GM12865 (cell line): ENCODE measurements at regions not wholly inside any gene's neighbourhood (a gene's known extent, or its start where the extent isn't known, plus 50 kb on each side); places are given as distances from the start of the nearest gene placed in this dataset.

ENCODE experiments used
- DNase-seq: peaks from one replicate; pipeline ENCODE4 v3.0.0; 2010; ENCODE audit warnings: low read depth
- H3K4me3 ChIP-seq: 2 replicates; pipeline ENCODE4 v1.5.1; 2011; ENCODE audit warnings: mild to moderate bottlenecking, low read depth, low read length, control low read depth
- CTCF ChIP-seq: IDR thresholded peaks from 2 replicates; pipeline ENCODE4 v1.5.1; 2011; ENCODE audit warnings: low read length, control low read depth, low read depth, inconsistent platforms; ENCODE audit not compliant: insufficient read depth; ENCODE audit errors: missing control alignments

GRCh38 chr13:69601661-69602060 is 506.0 kb upstream of the ATXN8OS start:
- TF ChIP-seq CTCF = no peak

GRCh38 chr13:69600811-69601210 is 506.8 kb upstream of the ATXN8OS start:
- H3K4me3 ChIP-seq = no peak overlapping the region
- TF ChIP-seq CTCF = no peak
- DNase-seq = no peak

More at GRCh38 chr13:69601661-69602060, 506.0 kb upstream of the ATXN8OS start:
- H3K4me3 ChIP-seq = no peak overlapping the region
- DNase-seq = no peak

GRCh38 chr13:69597088-69597487 is 510.5 kb upstream of the ATXN8OS start:
- DNase-seq = no peak
- TF ChIP-seq CTCF = no peak
- H3K4me3 ChIP-seq = no peak overlapping the region

- no peak for DNase-seq
Measured at GRCh38 chr13:69595181-69595580, 512.4 kb upstream of the ATXN8OS start.

GRCh38 chr13:69591437-69591836 is 516.2 kb upstream of the ATXN8OS start:
- H3K4me3 ChIP-seq = no peak overlapping the region
- no peak for TF ChIP-seq CTCF
- DNase-seq = no peak

More at GRCh38 chr13:69595181-69595580, 512.4 kb upstream of the ATXN8OS start:
- H3K4me3 ChIP-seq = no peak overlapping the region
- TF ChIP-seq CTCF = no peak

- DNase-seq = no peak
- H3K4me3 ChIP-seq = no peak overlapping the region
- no peak for TF ChIP-seq CTCF
Measured at GRCh38 chr13:69589531-69590235, 517.9 kb upstream of the ATXN8OS start.

- DNase-seq = no peak
- no peak for TF ChIP-seq CTCF
- H3K4me3 ChIP-seq = no peak overlapping the region
Measured at GRCh38 chr13:69585656-69586055, 522.0 kb upstream of the ATXN8OS start.
